ENCODE measurements at regions not wholly inside any gene's neighbourhood (a gene's known extent, or its start where the extent isn't known, plus 50 kb on each side); places are given as distances from the start of the nearest gene placed in this dataset.

GRCh38 chr15:39194106-39194830 lies 386.6 kb upstream of the THBS1 start:
- DNase-seq (ENCODE audit: low read depth in 3 of 3, low spot score in 2 of 3), result no peak

- no peak for DNase-seq (ENCODE audit: low read depth in 3 of 3, low spot score in 2 of 3)
Observed at GRCh38 chr15:39195961-39196486, 384.9 kb upstream of the THBS1 start.

GRCh38 chr15:39198044-39199000 lies 382.6 kb upstream of the THBS1 start:
- DNase-seq (ENCODE audit: low read depth in 3 of 3, low spot score in 2 of 3), result no peak

GRCh38 chr15:39199076-39199475 lies 381.8 kb upstream of the THBS1 start:
- DNase-seq (ENCODE audit: low read depth in 3 of 3, low spot score in 2 of 3), result peak in 2 of 3 donors; percentile 25 to 57

- no peak for DNase-seq (ENCODE audit: low read depth in 3 of 3, low spot score in 2 of 3)
Observed at GRCh38 chr15:39200586-39200985, 380.3 kb upstream of the THBS1 start.

GRCh38 chr15:39202641-39203040 lies 378.2 kb upstream of the THBS1 start:
- DNase-seq (ENCODE audit: low read depth in 3 of 3, low spot score in 2 of 3), result no peak

GRCh38 chr15:39204031-39204430 lies 376.8 kb upstream of the THBS1 start:
- DNase-seq (ENCODE audit: low read depth in 3 of 3, low spot score in 2 of 3), result no peak

GRCh38 chr15:39205081-39205480 lies 375.8 kb upstream of the THBS1 start:
- no peak for DNase-seq (ENCODE audit: low read depth in 3 of 3, low spot score in 2 of 3)

- DNase-seq (ENCODE audit: low read depth in 3 of 3, low spot score in 2 of 3), result no peak
Observed at GRCh38 chr15:39205506-39206371, 375.1 kb upstream of the THBS1 start.

GRCh38 chr15:39207532-39208115 lies 373.3 kb upstream of the THBS1 start:
- no peak for DNase-seq (ENCODE audit: low read depth in 3 of 3, low spot score in 2 of 3)

GRCh38 chr15:39208187-39208586 lies 372.7 kb upstream of the THBS1 start:
- no peak for DNase-seq (ENCODE audit: low read depth in 3 of 3, low spot score in 2 of 3)

- DNase-seq (ENCODE audit: low read depth in 3 of 3, low spot score in 2 of 3), result no peak
Observed at GRCh38 chr15:39209548-39210211, 371.2 kb upstream of the THBS1 start.

GRCh38 chr15:39211108-39211979 lies 369.5 kb upstream of the THBS1 start:
- DNase-seq (ENCODE audit: low read depth in 3 of 3, low spot score in 2 of 3), result no peak

GRCh38 chr15:39213385-39213840 lies 367.5 kb upstream of the THBS1 start:
- DNase-seq (ENCODE audit: low read depth in 3 of 3, low spot score in 2 of 3), result no peak

- DNase-seq (ENCODE audit: low read depth in 3 of 3, low spot score in 2 of 3), result no peak
Observed at GRCh38 chr15:39215015-39215414, 365.9 kb upstream of the THBS1 start.

- DNase-seq (ENCODE audit: low read depth in 3 of 3, low spot score in 2 of 3), result no peak
Observed at GRCh38 chr15:39216816-39217215, 364.1 kb upstream of the THBS1 start.

GRCh38 chr15:39219608-39220007 lies 361.3 kb upstream of the THBS1 start:
- no peak for DNase-seq (ENCODE audit: low read depth in 3 of 3, low spot score in 2 of 3)

- no peak for DNase-seq (ENCODE audit: low read depth in 3 of 3, low spot score in 2 of 3)
Observed at GRCh38 chr15:39226169-39226937, 354.5 kb upstream of the THBS1 start.
